ENCODE measurements at regions not wholly inside any gene's neighbourhood (a gene's known extent, or its start where the extent isn't known, plus 50 kb on each side); places are given as distances from the start of the nearest gene placed in this dataset.

- TF ChIP-seq CTCF (optimal IDR thresholded peaks at IDR 0.05 in 1 of 3, IDR thresholded peaks at IDR 0.05 in 1 of 3, conservative IDR thresholded peaks at IDR 0.05 in 1 of 3; ENCODE audit: extremely low read depth in 1 of 3, insufficient read depth in 2 of 3, low read length in 3 of 3) (no peak), EZH2 (IDR thresholded peaks at IDR 0.05; ENCODE audit: low read length) (no peak)
Observed at GRCh38 chr5:124278636-124279035, 467.8 kb downstream of the ZNF608 start.

Data from keratinocyte (primary cell).